Loucy (cell line): ENCODE measurements at regions not wholly inside any gene's neighbourhood (a gene's known extent, or its start where the extent isn't known, plus 50 kb on each side); places are given as distances from the start of the nearest gene placed in this dataset.

ENCODE experiments used
- H2AFZ ChIP-seq: fragments of 200-600 bp; sonication (generic); 2 replicates; pipeline ENCODE4 v1.6.0; 2016; ENCODE audit warnings: antibody characterized with exemption, mild to moderate bottlenecking, low read length, moderate library complexity
- H3F3A ChIP-seq: fragments of 200-600 bp; 2 replicates; pipeline ENCODE4 v1.6.0; 2016; ENCODE audit warnings: antibody characterized with exemption, low read depth, mild to moderate bottlenecking
- H3K27me3 ChIP-seq: fragments of 200-600 bp; sonication (generic); 2 replicates; pipeline ENCODE4 v1.6.1; 2014; ENCODE audit warnings: low read length, mild to moderate bottlenecking; ENCODE audit not compliant: insufficient read depth, poor library complexity, severe bottlenecking
- H3K36me3 ChIP-seq: fragments of 200-600 bp; sonication (generic); 2 replicates; pipeline ENCODE4 v1.6.1; 2016; ENCODE audit warnings: low read length; ENCODE audit not compliant: insufficient read depth
- H3K4me1 ChIP-seq: fragments of 200-600 bp; sonication (generic); 2 replicates; pipeline ENCODE4 v1.5.1; 2014; ENCODE audit warnings: low read length, mild to moderate bottlenecking; ENCODE audit not compliant: insufficient read depth, poor library complexity, severe bottlenecking
- H3K4me2 ChIP-seq: fragments of 200-600 bp; sonication (generic); 2 replicates; pipeline ENCODE4 v1.6.0; 2014; ENCODE audit warnings: antibody characterized with exemption, low read length, low read depth, mild to moderate bottlenecking; ENCODE audit not compliant: poor library complexity, severe bottlenecking
- H3K4me3 ChIP-seq: fragments of 200-600 bp; sonication (generic); 2 replicates; pipeline ENCODE4 v1.5.1; 2014; ENCODE audit warnings: low read length, mild to moderate bottlenecking, mixed read lengths; ENCODE audit not compliant: poor library complexity, severe bottlenecking
- H3K79me2 ChIP-seq: fragments of 200-600 bp; sonication (generic); 2 replicates; pipeline ENCODE4 v1.6.1; 2014; ENCODE audit warnings: low read length; ENCODE audit not compliant: insufficient read depth
- H3K9ac ChIP-seq: fragments of 200-600 bp; sonication (generic); 2 replicates; pipeline ENCODE4 v1.6.0; 2014; ENCODE audit warnings: mild to moderate bottlenecking, low read depth, low read length, moderate library complexity; ENCODE audit not compliant: poor library complexity, severe bottlenecking
- H3K9me2 ChIP-seq: fragments of 200-600 bp; sonication (generic); replicated peaks from 2 replicates; pipeline ENCODE4 v1.6.1; 2016; ENCODE audit warnings: low read depth, low read length, mixed read lengths
- H3K9me3 ChIP-seq: fragments of 200-600 bp; sonication (generic); 2 replicates; pipeline ENCODE4 v1.6.1; 2014; ENCODE audit warnings: mild to moderate bottlenecking, antibody characterized with exemption, low read length, low read depth; ENCODE audit not compliant: insufficient read depth
- H4K20me1 ChIP-seq: fragments of 200-600 bp; sonication (generic); 2 replicates; pipeline ENCODE4 v1.6.0; 2014; ENCODE audit warnings: antibody characterized with exemption, low read length, mild to moderate bottlenecking; ENCODE audit not compliant: insufficient read depth, poor library complexity, severe bottlenecking
- EZH2phosphoT487 ChIP-seq: fragments of 200-600 bp; IDR thresholded peaks from 2 replicates; pipeline ENCODE4 v1.6.1; 2018; ENCODE audit warnings: antibody characterized with exemption, mild to moderate bottlenecking, moderate library complexity, borderline replicate concordance
- TF ChIP-seq, protein P1 (sequence below): fragments of 200-600 bp; sonication (generic); conservative IDR thresholded peaks from 2 replicates; pipeline ENCODE4 v1.5.1; 2014; ENCODE audit warnings: mild to moderate bottlenecking, antibody characterized with exemption, low read length

DNA sequence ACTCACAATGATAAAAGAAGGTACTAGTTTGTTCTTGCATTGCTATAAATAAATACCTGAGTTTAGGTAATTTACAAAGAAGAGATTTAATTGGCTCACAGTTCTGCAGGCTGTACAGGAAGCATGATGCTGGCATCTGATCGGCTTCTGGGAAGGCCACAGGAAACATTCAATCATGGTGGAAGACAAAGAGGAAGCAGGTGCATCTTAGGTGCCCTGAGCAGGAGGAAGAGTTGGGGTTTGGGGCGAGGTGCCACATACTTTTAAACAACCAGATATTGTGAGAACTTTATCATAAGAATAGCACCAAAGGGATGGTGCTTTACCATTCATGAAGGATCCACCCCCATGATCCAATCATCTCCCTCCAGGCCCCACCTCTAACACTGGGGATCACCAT is 752.6 kb upstream of the FLRT2 start:
- Histone ChIP-seq H3K4me1 (no peaks in the 10 kb centered on the region), H3K9me3 (no peaks in the 10 kb centered on the region), H3K79me2 (no peaks in the 10 kb centered on the region), H3K9me2 (no peaks in the 10 kb centered on the region), H3K36me3 (no peaks in the 10 kb centered on the region), H3K4me3 (no peak overlapping the region), H4K20me1 (no peaks in the 10 kb centered on the region), H3K27me3 (no peaks in the 10 kb centered on the region), H3K4me2 (no peak overlapping the region), H2AFZ (no peak overlapping the region), H3K9ac (no peak overlapping the region), H3F3A (no peaks in the 10 kb centered on the region)
- TF ChIP-seq EZH2phosphoT487: no peak
- TF ChIP-seq, protein P1, sequence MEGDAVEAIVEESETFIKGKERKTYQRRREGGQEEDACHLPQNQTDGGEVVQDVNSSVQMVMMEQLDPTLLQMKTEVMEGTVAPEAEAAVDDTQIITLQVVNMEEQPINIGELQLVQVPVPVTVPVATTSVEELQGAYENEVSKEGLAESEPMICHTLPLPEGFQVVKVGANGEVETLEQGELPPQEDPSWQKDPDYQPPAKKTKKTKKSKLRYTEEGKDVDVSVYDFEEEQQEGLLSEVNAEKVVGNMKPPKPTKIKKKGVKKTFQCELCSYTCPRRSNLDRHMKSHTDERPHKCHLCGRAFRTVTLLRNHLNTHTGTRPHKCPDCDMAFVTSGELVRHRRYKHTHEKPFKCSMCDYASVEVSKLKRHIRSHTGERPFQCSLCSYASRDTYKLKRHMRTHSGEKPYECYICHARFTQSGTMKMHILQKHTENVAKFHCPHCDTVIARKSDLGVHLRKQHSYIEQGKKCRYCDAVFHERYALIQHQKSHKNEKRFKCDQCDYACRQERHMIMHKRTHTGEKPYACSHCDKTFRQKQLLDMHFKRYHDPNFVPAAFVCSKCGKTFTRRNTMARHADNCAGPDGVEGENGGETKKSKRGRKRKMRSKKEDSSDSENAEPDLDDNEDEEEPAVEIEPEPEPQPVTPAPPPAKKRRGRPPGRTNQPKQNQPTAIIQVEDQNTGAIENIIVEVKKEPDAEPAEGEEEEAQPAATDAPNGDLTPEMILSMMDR: no peak

DNA sequence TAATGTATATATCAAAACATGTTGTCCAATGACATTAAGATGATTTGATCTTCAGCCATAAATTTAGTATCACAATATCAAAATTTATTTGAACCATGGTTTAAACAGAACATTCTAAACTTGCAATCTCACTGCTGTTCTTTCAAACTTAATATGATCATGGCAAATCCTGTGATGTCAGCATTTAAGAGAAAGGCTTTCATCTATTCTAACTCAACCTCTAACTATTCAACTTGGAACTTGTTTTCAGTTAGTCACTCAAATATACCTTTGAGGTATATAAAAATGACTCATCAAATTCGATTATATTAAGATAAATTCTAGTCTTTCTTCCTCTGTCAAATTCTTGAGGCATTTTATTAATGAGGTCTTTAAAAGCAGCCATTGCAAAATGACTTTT is 747.0 kb upstream of the FLRT2 start:
- Histone ChIP-seq H3K27me3 (no peaks in the 10 kb centered on the region), H3K4me2 (no peak overlapping the region), H3K4me1 (no peaks in the 10 kb centered on the region), H2AFZ (no peak overlapping the region), H3F3A (no peaks in the 10 kb centered on the region), H3K9ac (no peak overlapping the region), H3K9me2 (no peaks in the 10 kb centered on the region), H3K36me3 (no peaks in the 10 kb centered on the region), H3K4me3 (no peak overlapping the region), H3K79me2 (no peaks in the 10 kb centered on the region), H3K9me3 (no peaks in the 10 kb centered on the region), H4K20me1 (no peaks in the 10 kb centered on the region)
- no peak for TF ChIP-seq EZH2phosphoT487
- TF ChIP-seq, protein P1: no peak

DNA sequence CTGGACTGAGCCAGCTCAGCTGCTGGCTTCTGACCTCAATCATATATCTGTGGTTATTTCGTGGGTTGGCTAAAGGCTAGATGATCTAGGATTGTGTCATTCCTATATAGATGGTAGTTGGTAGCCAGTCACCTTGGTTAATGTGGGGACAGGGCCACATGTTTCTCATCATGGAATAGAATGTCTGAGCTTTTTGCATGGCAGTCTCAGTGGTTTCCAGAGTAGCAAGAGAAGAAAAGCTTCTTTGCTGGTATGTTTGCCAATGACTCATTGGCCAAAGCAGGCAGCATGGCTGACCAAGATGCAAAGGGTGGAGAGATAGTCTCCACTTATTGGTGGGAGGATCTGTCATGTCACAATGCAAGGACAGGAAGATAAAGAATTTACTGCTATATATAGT is 746.4 kb upstream of the FLRT2 start:
- H3K36me3 ChIP-seq: no peaks in the 10 kb centered on the region
- no peaks in the 10 kb centered on the region for H3F3A ChIP-seq
- H3K4me3 ChIP-seq: no peak overlapping the region
- no peaks in the 10 kb centered on the region for H3K27me3 ChIP-seq
- H3K9ac ChIP-seq: no peak overlapping the region
- H3K4me1 ChIP-seq: no peaks in the 10 kb centered on the region
- no peak overlapping the region for H2AFZ ChIP-seq
- no peaks in the 10 kb centered on the region for H4K20me1 ChIP-seq
- TF ChIP-seq, protein P1: no peak
- no peak for TF ChIP-seq EZH2phosphoT487
- no peak overlapping the region for H3K4me2 ChIP-seq
- H3K9me3 ChIP-seq: no peaks in the 10 kb centered on the region
- H3K9me2 ChIP-seq: no peaks in the 10 kb centered on the region
- no peaks in the 10 kb centered on the region for H3K79me2 ChIP-seq
